NCI-H345 (cell line): ENCODE measurements at regions not wholly inside any gene's neighbourhood (a gene's known extent, or its start where the extent isn't known, plus 50 kb on each side); places are given as distances from the start of the nearest gene placed in this dataset.
A peak's percentile ranks its signal among the peaks of the same experiment; 100 is the strongest.

Experiments used
- DNase-seq: peaks from one replicate; lab custom pipeline; 2025; lab: John Stamatoyannopoulos, UW

DNA sequence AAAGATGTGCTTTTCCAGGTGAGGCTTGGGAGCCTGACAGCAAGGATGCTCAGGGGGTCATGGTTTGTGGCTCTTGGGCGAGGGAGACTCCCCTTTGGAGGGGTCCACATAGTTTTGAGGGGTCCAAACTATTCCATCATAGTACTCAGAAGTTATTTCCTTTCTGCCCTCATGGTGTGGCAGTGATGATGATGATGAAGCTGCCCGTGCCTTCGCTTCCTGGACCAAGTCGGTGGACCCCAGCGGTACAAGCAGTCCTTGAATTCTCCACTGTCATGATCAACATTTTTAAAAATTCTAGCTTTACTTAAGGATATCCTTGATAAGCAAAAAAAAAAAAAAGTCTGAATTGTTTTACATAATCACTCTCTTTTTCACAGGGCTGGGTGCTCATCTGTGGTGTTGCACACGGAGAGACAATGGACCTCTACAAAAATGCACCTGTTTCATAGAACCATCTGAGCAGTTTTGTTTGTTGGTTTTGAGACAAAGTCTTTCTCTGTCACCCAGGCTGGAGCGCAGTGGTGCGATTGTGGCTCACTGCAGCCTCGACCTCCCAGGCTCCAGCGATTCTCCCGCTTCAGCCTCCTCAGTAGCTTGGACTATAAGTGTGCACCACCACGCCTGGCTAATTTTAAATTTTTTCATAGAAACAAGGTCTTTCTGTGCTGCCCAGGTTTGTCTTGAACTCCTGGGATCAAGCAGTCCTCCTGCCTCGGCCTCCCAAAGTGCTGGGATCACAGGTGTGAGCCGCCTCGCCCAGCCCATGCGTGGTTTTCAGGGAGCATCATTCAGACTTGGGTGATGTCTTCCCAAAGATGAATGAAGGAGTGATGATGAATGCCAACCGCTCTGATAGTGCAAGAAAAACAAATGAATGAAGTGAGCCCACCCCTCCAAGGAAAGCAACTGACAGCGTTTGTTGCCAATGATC is 271.4 kb upstream of the HDAC4 start:
- DNase-seq, result no peak

DNA sequence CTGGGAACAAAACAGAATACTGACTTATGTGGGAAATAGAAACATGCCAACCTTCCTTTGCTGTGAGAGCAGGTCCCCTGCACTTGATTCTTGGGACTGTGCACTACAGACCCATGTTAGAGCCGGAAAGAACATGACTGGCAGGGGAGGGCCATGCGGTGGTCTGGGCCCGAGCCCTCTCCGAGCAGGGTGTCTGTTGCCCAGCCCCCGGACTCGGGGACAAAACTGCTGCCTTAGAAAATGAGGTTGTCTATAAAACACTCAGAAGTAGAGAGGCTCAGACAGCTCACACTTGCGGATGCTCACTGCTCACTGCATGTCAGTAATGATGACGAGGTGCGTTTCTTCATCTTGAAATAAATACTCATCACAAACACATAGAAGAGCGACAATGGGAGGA is 270.7 kb upstream of the HDAC4 start:
- DNase-seq, result no peak

DNA sequence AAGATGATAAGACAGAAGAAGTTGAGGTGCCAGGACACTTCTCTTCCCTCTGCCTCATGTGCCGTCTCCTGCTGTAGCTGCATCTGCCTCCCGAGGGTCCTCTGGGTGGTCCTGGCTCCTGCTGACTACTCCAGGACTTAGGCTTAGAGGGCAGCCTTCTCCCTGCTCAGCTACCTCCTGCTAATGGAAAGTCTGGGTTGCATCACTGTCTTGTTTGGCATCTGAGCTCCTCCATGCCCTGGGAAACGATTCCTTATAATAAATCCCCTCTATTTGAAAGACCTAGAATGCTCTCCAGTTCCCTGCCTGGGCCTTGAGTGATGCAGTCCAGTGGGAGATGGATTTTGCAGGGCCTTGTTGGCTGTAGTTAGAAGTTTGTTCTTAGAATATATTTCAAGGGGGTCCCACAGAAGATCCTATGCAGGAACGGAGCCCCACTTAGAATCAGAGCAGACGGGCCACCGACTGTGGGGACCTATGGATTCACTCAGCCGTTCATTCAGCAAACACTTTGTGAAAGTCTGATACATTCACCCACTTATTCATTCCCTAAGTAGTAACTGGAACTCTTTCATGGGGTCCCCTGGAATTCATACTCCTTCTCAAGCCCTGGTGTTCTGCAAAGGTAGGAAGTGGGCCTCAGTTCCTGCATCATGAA is 269.8 kb upstream of the HDAC4 start:
- no peak for DNase-seq

DNA sequence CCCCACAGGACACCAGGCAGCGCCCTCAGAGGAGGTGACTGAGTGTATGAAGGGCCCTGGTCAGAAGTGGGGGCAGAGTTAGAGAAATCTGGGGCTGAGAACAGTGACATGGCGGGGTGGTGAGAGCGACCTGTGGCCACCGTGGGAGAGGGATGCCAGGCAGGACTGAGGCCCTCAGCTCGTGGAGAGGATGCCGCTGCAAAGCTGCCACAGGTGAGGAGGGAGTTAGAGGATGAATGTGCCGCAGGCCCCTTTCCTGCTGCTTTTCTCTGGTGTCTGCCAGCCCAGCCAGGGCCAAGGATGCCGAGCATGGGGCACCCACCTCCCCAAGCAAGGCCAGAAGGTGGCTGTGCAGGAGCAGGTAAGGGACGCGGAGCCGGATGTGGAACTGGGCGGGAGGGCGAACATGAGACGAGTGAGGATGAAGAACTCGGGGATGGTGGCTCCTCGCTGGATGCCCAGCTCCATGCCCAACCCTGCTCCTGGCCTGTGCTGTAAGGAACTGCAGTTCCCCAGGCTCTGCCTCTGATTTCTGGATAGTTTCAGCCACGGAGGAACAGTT is 269.2 kb upstream of the HDAC4 start:
- DNase-seq, result no peak

DNA sequence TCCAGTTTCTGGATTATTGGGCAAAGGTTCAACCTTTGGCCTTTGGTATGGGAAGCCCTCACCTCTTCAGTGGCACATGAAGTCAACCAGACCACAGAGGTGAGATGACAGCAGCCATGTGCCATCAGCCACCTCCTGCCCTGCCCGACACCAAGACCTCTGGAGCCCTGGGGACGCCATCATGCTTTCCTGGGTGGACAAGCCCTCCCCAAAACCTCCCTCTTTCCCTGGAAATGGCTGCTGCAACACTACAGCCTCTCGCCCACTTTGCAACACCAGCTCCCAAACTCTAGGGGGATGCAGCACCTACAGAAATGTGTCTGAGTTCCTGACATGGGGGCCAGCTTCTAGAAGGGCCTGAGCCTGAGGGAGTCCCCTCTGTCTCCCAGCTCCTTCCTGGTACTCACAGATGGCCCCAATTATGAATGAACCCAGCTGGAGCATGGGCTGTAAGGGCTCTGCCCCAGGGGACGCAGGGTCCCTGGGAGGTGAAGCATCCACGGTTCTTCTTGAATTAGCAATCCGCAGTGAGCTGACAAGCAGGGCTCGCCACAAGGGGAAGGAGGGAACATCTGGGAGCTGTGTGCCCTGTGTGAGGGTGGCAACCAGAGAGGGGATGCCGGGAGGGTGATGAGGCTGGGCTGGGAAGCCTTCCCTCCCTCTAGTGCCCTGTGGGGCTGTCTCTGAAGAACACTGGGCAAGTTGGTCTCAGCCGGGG is 268.5 kb upstream of the HDAC4 start:
- DNase-seq, result no peak

DNA sequence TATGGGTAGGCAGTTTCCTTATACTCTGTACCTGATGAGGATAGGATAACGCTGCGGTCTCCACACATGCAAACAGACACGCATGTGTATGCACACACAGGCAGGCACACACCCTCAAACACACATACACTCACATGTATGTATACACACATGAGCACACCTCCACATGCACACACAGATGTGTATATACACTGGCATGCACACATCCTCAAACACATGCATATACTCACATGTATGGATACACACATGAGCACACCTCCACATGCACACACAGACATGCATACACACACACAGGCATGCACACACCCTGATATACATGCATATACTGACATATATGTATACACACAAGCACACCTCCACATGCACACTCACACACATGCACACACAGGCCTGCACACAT is 267.8 kb upstream of the HDAC4 start:
- no peak for DNase-seq

DNA sequence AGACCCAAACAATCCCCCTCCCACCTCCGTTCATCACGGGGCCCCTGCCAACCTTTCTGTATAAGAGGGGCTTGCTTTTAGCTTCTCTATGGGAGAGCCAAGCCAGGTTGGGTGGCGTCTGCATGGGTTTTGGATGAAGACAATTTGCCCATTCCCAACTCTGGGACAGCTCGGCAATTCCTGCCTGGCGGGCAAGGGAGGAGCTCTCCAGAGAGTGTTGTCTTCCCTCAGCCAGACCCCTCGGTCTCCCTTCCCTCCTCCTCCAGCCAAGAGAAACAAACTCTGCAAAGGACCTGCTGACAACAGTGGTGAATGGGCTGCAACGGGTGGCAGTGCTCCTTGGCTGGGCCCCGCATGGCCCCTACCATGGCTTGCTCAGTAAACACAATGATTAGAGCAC is 267.2 kb upstream of the HDAC4 start:
- no peak for DNase-seq

DNA sequence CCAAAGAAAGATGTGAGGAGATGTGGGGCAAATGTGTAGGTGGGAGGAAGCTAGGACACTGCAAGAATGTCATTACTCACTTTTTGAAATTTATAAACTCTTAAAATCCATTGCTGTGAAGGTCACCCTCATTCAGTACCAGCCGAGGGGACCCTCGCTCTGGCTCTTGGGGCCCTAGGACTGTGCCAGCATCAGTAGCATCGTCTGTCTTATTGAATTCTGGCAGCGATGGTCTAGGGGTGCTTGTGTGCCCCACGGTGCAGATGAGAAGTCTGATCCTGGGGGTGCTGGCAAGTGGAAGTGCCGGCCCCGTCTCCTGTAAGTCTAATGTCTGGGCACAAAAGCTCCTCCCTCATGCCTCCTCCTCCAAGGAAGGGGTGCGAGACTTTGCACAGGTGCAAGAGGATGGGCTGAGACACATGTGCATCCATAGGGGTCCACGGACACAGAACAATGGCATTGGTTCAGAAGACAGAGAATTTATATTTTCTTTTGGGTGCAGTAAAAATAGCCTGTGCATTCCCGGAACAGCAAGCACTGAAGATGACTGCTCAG is 266.7 kb upstream of the HDAC4 start:
- DNase-seq, result no peak

DNA sequence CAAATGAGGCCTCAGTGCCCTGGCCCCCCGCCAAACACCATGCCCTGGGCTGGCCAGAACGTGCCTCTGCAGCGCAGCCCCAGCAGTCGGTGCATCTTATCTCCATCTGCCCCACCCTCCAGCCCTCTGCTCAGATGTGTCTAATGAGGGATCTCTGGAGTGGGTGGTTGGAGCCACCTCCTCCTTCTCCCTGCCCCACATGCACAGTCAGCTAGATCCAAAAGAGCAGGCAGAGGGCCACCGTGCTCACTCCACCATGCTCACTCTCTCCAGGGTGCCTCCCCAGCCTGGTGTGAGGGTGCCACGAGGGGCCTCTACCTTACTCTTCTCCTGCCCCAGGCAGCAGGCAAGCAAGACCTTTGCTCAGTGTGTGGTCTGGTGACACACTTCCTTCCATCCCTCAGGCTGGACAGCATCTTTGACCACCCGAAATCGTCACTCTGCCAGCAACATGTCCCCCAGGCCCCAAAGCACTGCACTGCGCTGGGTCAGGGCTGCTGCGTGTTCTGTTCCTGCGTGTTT is 266.1 kb upstream of the HDAC4 start:
- no peak for DNase-seq

DNA sequence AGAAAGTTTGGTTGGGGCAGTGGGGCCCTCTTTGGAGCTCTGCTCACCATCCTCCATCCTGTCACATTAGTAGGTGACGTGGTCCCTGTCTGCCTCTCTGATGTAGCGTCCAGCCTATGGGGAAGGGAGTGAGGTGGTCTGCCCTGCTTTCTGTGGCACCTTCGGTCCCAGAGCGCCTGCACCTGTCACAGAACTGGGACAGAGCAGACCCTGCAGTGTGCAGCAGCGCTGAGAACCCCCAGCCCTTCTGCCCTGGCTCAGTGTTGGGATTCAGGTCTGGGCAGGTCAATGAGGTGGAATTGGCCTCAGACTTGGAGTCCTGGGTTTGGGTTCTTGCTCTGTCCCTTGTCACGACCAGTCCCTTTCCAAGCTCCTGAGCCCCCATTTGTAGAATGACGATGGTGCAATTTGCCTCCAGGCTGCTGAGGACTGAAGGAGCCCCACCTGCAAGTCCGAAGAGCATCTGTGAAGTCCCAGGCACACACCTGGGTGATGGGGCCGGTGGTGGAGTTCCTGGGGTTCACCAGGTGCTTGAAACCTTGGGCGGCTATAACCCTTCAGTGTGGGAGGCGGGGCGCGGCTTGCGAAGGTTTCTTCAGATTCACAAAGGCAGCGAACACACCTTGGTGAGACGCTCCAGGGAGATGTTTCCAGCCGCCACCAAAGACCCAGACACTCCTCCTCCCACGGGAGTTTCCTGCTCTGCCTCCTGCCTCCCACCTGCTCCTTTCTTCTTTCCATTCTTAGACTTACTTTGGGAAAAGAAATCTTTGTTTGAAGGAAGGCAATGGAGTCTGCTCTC is 265.4 kb upstream of the HDAC4 start:
- no peak for DNase-seq

DNA sequence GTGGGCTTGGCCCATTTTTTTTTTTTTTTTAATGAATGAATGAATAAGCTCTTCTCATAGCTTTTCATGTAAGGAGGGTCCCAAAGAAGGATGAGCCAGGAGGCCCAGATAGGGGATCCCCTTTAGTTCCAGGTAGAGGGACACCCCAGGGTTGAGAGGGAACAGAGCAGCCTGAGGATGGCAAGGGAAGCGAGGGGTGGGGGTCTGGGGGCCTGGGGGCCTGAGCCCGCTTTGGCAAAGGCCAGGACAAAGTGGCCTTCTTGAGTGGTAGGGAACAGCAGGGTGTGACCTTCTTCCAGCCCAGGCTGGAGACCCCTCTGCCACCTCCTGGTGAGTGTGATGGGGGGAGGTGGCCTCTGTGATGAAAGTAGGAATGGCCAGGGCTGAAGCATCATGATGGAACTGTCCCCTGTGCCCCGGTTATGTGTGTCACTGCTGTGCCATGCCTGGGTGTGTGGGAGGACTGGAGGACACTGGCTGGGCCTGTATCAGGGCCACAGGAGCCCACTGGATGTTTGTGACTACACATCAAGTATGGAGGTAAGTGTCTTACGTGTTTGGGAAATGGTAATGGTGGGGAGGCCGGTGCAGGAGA is 263.5 kb upstream of the HDAC4 start:
- DNase-seq, result no peak

DNA sequence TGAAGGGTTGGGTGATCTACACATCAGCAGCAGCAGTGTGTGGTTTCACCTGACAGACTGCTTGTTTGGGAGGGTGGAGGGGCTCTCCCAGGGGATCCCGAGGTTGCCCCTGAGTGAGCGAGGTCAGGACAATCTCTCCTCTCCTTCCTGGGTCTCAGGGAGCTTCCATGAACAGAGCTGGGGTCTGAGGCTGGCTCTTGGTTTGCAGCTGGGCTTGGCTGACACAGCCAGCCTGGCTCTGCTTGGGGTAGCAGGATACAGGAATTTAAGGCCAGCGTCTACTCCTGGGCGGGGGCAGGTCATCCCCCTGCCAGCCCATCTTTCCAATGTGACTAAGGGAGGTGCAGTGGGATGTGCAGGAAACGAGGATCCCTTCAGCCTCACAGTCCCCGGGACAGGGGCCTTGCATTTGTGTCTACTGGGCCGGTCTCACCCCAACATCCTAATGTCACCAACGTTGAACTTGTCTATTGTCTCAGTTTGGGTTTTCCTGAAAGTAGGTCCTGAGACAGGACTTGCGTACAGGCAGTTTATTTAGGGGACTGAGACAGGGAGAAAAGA is 262.6 kb upstream of the HDAC4 start:
- DNase-seq, result no peak

DNA sequence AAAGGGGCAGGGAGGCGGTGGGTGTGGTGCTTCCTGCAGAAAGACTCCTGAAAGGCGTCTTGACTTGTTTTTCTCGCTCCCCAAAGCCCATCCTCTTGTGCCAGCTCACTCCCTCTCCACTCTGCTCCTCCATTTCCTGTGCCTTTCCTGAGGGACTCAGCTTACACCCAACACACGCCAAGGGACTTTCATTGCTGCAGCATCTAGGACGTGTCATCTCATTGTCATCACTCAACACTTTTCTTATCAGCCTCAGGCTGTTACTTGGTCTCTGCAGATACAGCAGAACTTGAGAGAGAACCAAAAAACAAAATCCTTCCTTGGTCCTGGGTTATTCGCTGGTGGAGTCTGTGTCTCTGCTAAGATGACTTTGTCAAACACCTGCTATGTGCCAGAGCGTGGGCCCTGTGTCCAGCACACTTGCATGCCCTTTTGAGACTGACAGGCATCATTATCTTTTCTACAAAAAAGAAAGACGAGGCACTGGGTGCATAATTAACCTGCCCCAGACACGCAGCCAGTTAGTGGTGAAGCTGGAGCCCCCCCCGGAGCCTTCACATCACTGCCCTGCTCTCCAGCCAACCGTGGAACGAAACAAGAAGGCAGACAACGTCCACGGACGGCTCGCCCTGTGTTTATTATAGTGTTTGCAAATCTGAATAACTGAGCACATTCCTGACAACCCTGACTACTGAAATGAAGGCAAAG is 261.7 kb upstream of the HDAC4 start:
- DNase-seq, result no peak

DNA sequence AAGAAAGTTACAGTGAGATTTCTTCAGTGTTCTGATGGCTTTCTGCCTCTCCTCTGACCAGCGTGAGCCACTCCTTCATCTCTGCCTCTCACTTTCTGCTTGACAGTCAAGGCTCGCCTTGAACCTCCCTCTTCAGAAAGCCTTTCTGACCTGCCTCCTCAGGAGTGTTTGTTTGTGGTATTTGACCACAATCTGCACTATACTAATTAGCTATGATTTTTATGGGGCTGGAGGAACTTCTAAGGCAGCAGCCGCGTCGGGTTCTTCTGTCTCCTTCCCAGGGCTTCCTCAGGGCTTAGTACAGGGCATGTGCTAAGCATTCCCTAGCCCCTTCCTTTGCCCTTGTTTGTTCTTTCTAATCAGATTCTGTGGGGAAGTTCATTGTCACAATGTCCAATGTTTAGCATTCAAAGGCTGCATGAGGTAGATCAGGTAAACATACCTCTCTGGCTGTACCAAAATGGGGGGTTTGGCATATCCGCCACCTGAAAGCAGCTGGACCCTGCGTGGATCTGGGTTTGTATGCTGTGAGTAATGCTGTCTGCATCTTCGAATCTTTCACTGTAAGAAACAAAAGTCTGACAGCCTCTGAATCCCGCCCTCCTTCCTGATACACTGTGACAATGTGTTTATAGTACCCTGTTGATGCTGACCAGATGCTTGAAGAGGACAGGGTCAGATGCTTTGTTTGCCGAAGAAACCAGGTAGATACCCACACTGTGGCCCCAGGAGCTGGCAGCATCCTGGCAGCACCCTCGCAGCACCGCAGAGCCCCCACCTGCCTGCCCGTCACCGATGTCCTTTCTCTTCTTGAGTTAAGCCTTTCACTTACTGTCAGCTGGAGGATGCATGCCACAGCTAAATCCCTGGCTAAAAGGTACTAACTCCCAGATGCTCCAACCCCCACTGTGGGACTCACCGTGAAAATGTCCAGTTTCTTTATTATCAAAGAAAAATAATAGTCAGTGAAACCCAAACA is 260.8 kb upstream of the HDAC4 start:
- DNase-seq, result no peak

DNA sequence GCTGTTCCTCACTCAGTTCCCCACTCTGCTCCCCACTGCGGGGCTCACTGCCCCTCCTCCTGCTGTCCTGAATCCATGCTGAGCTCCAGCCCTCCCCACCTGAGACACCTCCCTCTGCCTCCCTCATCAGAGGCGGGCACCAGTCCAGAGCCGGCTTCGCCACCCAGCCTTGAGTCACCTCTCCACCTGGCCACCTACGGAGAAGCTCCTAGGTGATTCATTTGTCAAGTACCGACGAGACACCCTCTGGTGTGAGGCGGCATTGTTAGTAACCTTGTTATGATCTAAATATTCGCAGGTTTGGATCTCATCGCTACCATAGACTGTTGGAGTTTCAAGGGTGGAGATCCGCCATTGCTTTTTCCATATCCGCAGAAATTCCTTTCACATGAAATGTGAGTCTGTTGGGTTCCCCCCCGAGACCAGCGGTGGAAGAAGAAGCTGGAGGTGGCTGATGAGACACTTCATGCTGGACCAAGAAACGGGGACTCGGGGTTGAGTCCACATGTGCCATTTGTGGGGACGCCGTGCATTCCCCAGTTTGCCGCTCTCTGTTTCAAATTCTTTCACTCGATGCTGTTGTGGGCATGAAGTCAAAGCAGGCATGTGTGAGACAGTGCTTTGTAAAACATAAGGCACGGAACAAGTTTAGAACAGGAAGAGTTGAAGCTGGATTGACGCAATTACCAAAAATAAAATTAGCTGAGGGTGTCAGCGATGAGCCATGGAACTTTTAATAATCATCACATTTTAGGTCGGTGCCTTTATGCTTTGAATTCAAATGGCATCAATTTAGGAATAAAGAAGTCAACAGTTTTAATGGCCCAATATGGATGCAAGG is 259.8 kb upstream of the HDAC4 start:
- DNase-seq, result peak; percentile 86

DNA sequence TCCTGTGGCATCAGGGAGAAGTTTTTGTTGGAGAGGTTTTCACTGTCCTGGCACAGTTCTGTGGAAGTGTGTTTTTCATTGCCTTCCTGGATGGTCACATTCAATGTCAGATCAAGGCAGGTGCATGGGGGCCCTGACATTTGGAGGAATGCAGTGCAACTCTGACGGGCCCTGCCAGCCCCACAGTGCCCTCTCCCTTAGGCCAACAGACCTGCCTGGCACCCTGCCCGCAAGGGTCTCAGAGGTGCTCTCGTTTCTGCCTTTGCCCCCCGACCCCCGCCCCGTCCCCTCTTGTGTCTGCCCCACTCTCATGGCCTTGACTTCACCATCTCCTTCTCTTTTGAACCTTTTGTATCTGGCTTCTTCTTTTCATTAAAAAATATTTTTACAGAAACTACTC is 257.2 kb upstream of the HDAC4 start:
- no peak for DNase-seq

DNA sequence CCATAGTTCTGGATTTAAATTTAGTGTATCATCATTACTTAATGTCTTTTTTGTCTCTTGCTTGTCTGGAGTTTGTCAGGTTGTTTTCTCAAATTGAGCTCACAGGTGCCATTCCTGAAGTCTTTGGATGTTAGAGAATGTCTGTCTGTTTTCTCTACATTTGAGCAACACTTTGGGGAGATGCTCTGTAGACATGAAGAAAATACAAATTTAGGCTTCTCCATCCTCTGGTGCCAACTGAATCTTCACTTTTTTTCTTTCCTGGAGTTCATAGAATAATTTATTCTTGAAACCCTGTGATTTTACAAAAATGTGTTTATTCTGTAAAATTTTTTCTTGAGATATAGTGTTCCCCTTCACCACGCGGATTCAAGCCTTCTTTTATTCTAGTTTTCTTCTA is 256.4 kb upstream of the HDAC4 start:
- DNase-seq, result no peak

DNA sequence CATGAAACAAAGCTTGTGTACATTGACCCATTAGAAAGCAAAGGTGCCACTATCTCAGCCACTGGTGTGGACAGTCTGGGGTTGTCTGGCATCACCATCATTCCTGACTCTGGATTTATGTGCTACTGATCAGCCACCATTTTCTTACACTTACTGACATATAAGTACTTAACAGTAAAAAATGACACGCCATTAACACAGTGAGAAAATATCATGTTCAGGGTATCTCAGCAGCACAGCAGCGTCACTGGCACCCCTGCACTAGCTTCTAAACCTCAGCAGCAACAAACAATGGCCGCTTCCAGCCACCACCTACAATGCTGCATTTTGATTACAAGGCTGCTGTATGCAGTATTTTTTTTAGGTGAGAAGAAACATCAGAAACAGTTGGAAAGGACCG is 253.4 kb upstream of the HDAC4 start:
- DNase-seq, result no peak
